H9 (cell line): ENCODE measurements at regions not wholly inside any gene's neighbourhood (a gene's known extent, or its start where the extent isn't known, plus 50 kb on each side); places are given as distances from the start of the nearest gene placed in this dataset.

Experiments used
- DNase-seq: peaks from one replicate; pipeline ENCODE4 v3.0.0-alpha.2; 2017
- H2AFZ ChIP-seq: one replicate; pipeline ENCODE4 v1.6.1; 2013; ENCODE audit warnings: mild to moderate bottlenecking, low read length, control low read depth, moderate library complexity
- H2AK5ac ChIP-seq: 2 replicates; pipeline ENCODE4 v1.6.1; 2013; ENCODE audit warnings: low read length, control low read depth, mixed read lengths; ENCODE audit not compliant: insufficient read length
- H2BK120ac ChIP-seq: one replicate; pipeline ENCODE4 v1.6.1; 2013; ENCODE audit warnings: low read depth, mild to moderate bottlenecking, low read length, control low read depth, inconsistent platforms; ENCODE audit not compliant: poor library complexity, severe bottlenecking
- H2BK12ac ChIP-seq: 2 replicates; pipeline ENCODE4 v1.6.1; 2013; ENCODE audit warnings: low read length, control low read depth, mixed read lengths, low read depth; ENCODE audit not compliant: insufficient read length
- H2BK15ac ChIP-seq: 2 replicates; pipeline ENCODE4 v1.6.1; 2013; ENCODE audit warnings: low read depth, low read length, control low read depth
- H2BK20ac ChIP-seq: one replicate; pipeline ENCODE4 v1.6.1; 2013; ENCODE audit warnings: low read depth, mild to moderate bottlenecking, low read length, control low read depth, inconsistent platforms; ENCODE audit not compliant: poor library complexity, severe bottlenecking
- H2BK5ac ChIP-seq: 2 replicates; pipeline ENCODE4 v1.6.1; 2013; ENCODE audit warnings: low read length, control low read depth, mixed read lengths; ENCODE audit not compliant: insufficient read length
- H3K14ac ChIP-seq: 2 replicates; pipeline ENCODE4 v1.6.1; 2013; ENCODE audit warnings: low read length, control low read depth; ENCODE audit not compliant: insufficient read depth
- H3K18ac ChIP-seq: 2 replicates; pipeline ENCODE4 v1.6.1; 2013; ENCODE audit warnings: low read depth, mild to moderate bottlenecking, mixed read lengths, low read length, control low read depth; ENCODE audit not compliant: insufficient read length
- H3K23ac ChIP-seq: 2 replicates; pipeline ENCODE4 v1.6.1; 2013; ENCODE audit warnings: low read length, control low read depth, mixed read lengths, low read depth; ENCODE audit not compliant: insufficient read length
- H3K23me2 ChIP-seq: 2 replicates; pipeline ENCODE4 v1.6.1; 2013; ENCODE audit warnings: low read depth, mild to moderate bottlenecking, mixed read lengths, low read length, control low read depth; ENCODE audit not compliant: insufficient read length, poor library complexity, severe bottlenecking
- H3K27ac ChIP-seq: 2 replicates; pipeline ENCODE4 v1.5.1; 2013; ENCODE audit warnings: low read length, control low read depth, mixed read lengths, low read depth; ENCODE audit not compliant: insufficient read length
- H3K27me3 ChIP-seq: 2 replicates; pipeline ENCODE4 v1.6.1; 2013; ENCODE audit warnings: low read length, control low read depth, inconsistent platforms; ENCODE audit not compliant: insufficient read depth
- H3K4ac ChIP-seq: 2 replicates; pipeline ENCODE4 v1.6.1; 2013; ENCODE audit warnings: low read depth, mild to moderate bottlenecking, control low read depth, inconsistent platforms, low read length, moderate library complexity
- H3K4me1 ChIP-seq: 2 replicates; pipeline ENCODE4 v1.6.1; 2013; ENCODE audit warnings: low read length, control low read depth, inconsistent platforms; ENCODE audit not compliant: insufficient read depth
- H3K4me2 ChIP-seq: 2 replicates; pipeline ENCODE4 v1.6.1; 2013; ENCODE audit warnings: low read length, control low read depth, mixed read lengths; ENCODE audit not compliant: insufficient read length, insufficient read depth
- H3K56ac ChIP-seq: 2 replicates; pipeline ENCODE4 v1.6.1; 2013; ENCODE audit warnings: low read depth, mild to moderate bottlenecking, mixed read lengths, low read length, control low read depth; ENCODE audit not compliant: insufficient read length
- H3K79me1 ChIP-seq: 2 replicates; pipeline ENCODE4 v1.6.1; 2013; ENCODE audit warnings: low read depth, mild to moderate bottlenecking, moderate library complexity, low read length, control low read depth, inconsistent platforms; ENCODE audit not compliant: insufficient read depth, poor library complexity, severe bottlenecking
- H3K79me2 ChIP-seq: 2 replicates; pipeline ENCODE4 v1.6.1; 2013; ENCODE audit warnings: low read length, control low read depth, inconsistent platforms; ENCODE audit not compliant: insufficient read depth
- H3K9ac ChIP-seq: 2 replicates; pipeline ENCODE4 v1.6.1; 2013; ENCODE audit warnings: low read length, control low read depth, mixed read lengths; ENCODE audit not compliant: insufficient read length; ENCODE audit errors: extremely low read depth
- H3K9me3 ChIP-seq: one replicate; pipeline ENCODE4 v1.6.1; 2013; ENCODE audit warnings: low read depth, low read length, inconsistent platforms; ENCODE audit not compliant: control insufficient read depth
- H3T11ph ChIP-seq: one replicate; pipeline ENCODE4 v1.6.1; 2013; ENCODE audit warnings: mild to moderate bottlenecking, low read length, control low read depth, inconsistent platforms
- H4K20me1 ChIP-seq: one replicate; pipeline ENCODE4 v1.6.1; 2013; ENCODE audit not compliant: control insufficient read depth, insufficient read length, insufficient read depth
- H4K5ac ChIP-seq: 2 replicates; pipeline ENCODE4 v1.6.1; 2013; ENCODE audit warnings: low read depth, mild to moderate bottlenecking, mixed read lengths, low read length, control low read depth; ENCODE audit not compliant: insufficient read length
- H4K8ac ChIP-seq: replicated peaks from 2 replicates; pipeline ENCODE4 v1.6.1; 2013; ENCODE audit warnings: low read length, control low read depth, mixed read lengths, low read depth; ENCODE audit not compliant: insufficient read length
- H4K91ac ChIP-seq: 2 replicates; pipeline ENCODE4 v1.6.1; 2013; ENCODE audit warnings: low read depth, mild to moderate bottlenecking, moderate library complexity, mixed read lengths, low read length, control low read depth; ENCODE audit not compliant: insufficient read length
- H3K27ac Mint-ChIP-seq, 3 experiments: 2 replicates in 2 of 3; 3 replicates in 1 of 3; pipeline ENCODE4 v1.8.0; 2020 to 2021; ENCODE audit warnings: mixed read lengths in 3 of 3, mild to moderate bottlenecking in 1 of 3, moderate library complexity in 1 of 3
- H3K27me3 Mint-ChIP-seq: 2 replicates; pipeline ENCODE4 v1.8.0; 2021; ENCODE audit warnings: low read depth, mild to moderate bottlenecking, moderate library complexity, mixed read lengths
- H3K36me3 Mint-ChIP-seq, 3 experiments: 2 replicates in 2 of 3; 3 replicates in 1 of 3; pipeline ENCODE4 v1.8.0; 2020 to 2021; ENCODE audit warnings: low read depth in 3 of 3, mixed read lengths in 3 of 3; ENCODE audit not compliant: insufficient read depth in 1 of 3
- H3K4me1 Mint-ChIP-seq, 2 experiments: 2 replicates each; pipeline ENCODE4 v1.8.0; 2020; ENCODE audit warnings: mixed read lengths in 2 of 2
- H3K4me3 Mint-ChIP-seq, 2 experiments: 2 replicates in 1 of 2; 3 replicates in 1 of 2; pipeline ENCODE4 v1.8.0; 2020 to 2021; ENCODE audit warnings: mild to moderate bottlenecking in 2 of 2, mixed read lengths in 2 of 2, moderate library complexity in 1 of 2
- H3K9me3 Mint-ChIP-seq, 2 experiments: 2 replicates in 1 of 2; 3 replicates in 1 of 2; pipeline ENCODE4 v1.8.0; 2020; ENCODE audit warnings: mild to moderate bottlenecking in 2 of 2, mixed read lengths in 2 of 2, moderate library complexity in 1 of 2
- CTCF ChIP-seq: fragments of 200-600 bp; sonication (generic); conservative IDR thresholded peaks from 3 replicates; pipeline ENCODE4 v1.8.0; 2021; ENCODE audit warnings: antibody characterized with exemption, mild to moderate bottlenecking
- WGBS: extraction: QIAGEN DNeasy Blood & Tissue Kit; methylation state at CpG from one replicate; pipeline ENCODE4 v1.1.7; 2013; ENCODE audit warnings: missing lambda C conversion rate, low lambda C conversion rate, mixed read lengths; ENCODE audit not compliant: insufficient read length; ENCODE audit errors: extremely low coverage; 5-methylcytosine and 5-hydroxymethylcytosine counted together

- H3K18ac ChIP-seq: no peak overlapping the region
- H4K5ac ChIP-seq: no peak overlapping the region
- H3K4me1 Mint-ChIP-seq: no peaks in the 10 kb centered on the region
- H3T11ph ChIP-seq: no peak overlapping the region
- no peaks in the 10 kb centered on the region for H3K27me3 ChIP-seq
- no peak overlapping the region for H3K27ac ChIP-seq
- no peak overlapping the region for H3K4ac ChIP-seq
- no CpG with 5 or more reads among the region's 4 CpGs for WGBS
- H3K36me3 Mint-ChIP-seq: no peaks in the 10 kb centered on the region
- H2AFZ ChIP-seq: no peak overlapping the region
- H3K9me3 ChIP-seq: no peaks in the 10 kb centered on the region
- no peak overlapping the region for H2BK12ac ChIP-seq
- H3K9me3 Mint-ChIP-seq: no peaks in the 10 kb centered on the region
- no peak overlapping the region for H3K4me3 Mint-ChIP-seq
- H3K9ac ChIP-seq: no peak overlapping the region
- no peak overlapping the region for H3K4me2 ChIP-seq
- H3K27ac Mint-ChIP-seq: no peak overlapping the region; a peak in 1 of 7 replicates
- H3K4me1 ChIP-seq: no peaks in the 10 kb centered on the region
- no peaks in the 10 kb centered on the region for H3K27me3 Mint-ChIP-seq
- H4K8ac ChIP-seq: no peak overlapping the region
- no peak for DNase-seq
- no peak overlapping the region for H2BK5ac ChIP-seq
- no peak overlapping the region for H2BK20ac ChIP-seq
- no peak for TF ChIP-seq CTCF
- no peak overlapping the region for H2AK5ac ChIP-seq
- no peak overlapping the region for H2BK15ac ChIP-seq
- no peaks in the 10 kb centered on the region for H3K79me1 ChIP-seq
- H4K20me1 ChIP-seq: no peaks in the 10 kb centered on the region
- no peaks in the 10 kb centered on the region for H3K23me2 ChIP-seq
- H3K23ac ChIP-seq: no peak overlapping the region
- H3K79me2 ChIP-seq: no peaks in the 10 kb centered on the region
- no peak overlapping the region for H3K56ac ChIP-seq
- H2BK120ac ChIP-seq: no peak overlapping the region
- no peak overlapping the region for H3K14ac ChIP-seq
- no peak overlapping the region for H4K91ac ChIP-seq
Observed at GRCh38 chr18:54696616-54697293, 105.7 kb downstream of the DYNAP start.
